ENCODE measurements at regions not wholly inside any gene's neighbourhood (a gene's known extent, or its start where the extent isn't known, plus 50 kb on each side); places are given as distances from the start of the nearest gene placed in this dataset.

- TF ChIP-seq REST (IDR thresholded peaks at IDR 0.05; ENCODE audit: unreplicated experiment) (no peak), POLR2AphosphoS5 (IDR thresholded peaks at IDR 0.05; ENCODE audit: low read depth) (no peak), ETS1 (IDR thresholded peaks at IDR 0.05) (no peak), CREB1 (CRISPR knock-in tag; IDR thresholded peaks at IDR 0.05; ENCODE audit: low read depth) (no peak), EZH2phosphoT487 (IDR thresholded peaks at IDR 0.05; ENCODE audit: unreplicated experiment) (no peak), NANOG (IDR thresholded peaks at IDR 0.05; ENCODE audit: borderline replicate concordance) (no peak), EZH2 (IDR thresholded peaks at IDR 0.05; ENCODE audit: low read depth, unreplicated experiment) (no peak)
These were observed 73.5 kb downstream of the CD24 start (continued) for GRCh38 chr6:106901062-106901461.

- H3K36me3 Mint-ChIP-seq (ENCODE audit: low read depth), result peaks cover 53% of the 10 kb centered on the region
- H3K27me3 ChIP-seq (ENCODE audit: insufficient read depth), result no peaks in the 10 kb centered on the region
- H3K9me2 ChIP-seq (ENCODE audit: insufficient read depth), result peaks cover 10% of the 10 kb centered on the region; the same call in 1 of the 2 replicates
- H4K20me1 ChIP-seq (replicated peaks; ENCODE audit: insufficient read depth), result no peaks in the 10 kb centered on the region
- H3K27ac Mint-ChIP-seq, result no peak overlapping the region
- peaks cover 20% of the 10 kb centered on the region; the same call in 1 of the 2 replicates for H3K36me3 ChIP-seq (ENCODE audit: insufficient read depth)
- peaks cover 1% of the 10 kb centered on the region for H3K27me3 Mint-ChIP-seq (ENCODE audit: insufficient read depth, low read depth, poor library complexity)
- H3F3A ChIP-seq (replicated peaks; ENCODE audit: low read depth), result peaks cover 4% of the 10 kb centered on the region; the same call in 1 of the 2 replicates
- ATAC-seq, result no peak
- no peak overlapping the region for H3K27ac ChIP-seq (ENCODE audit: low read depth)
- H3K4me2 ChIP-seq, result no peak overlapping the region
- H3K9me3 Mint-ChIP-seq, result peaks cover 55% of the 10 kb centered on the region
- H3K4me3 Mint-ChIP-seq, result no peak overlapping the region
- H3K4me3 ChIP-seq, result no peak overlapping the region
- H3K79me2 ChIP-seq (replicated peaks; ENCODE audit: insufficient read depth), result no peaks in the 10 kb centered on the region
- DNase-seq (ENCODE audit: low spot score), result no peak
- peaks cover 26% of the 10 kb centered on the region for H3K4me1 ChIP-seq (ENCODE audit: insufficient read depth)
- peaks cover 33% of the 10 kb centered on the region for H3K4me1 Mint-ChIP-seq
- TF ChIP-seq JUNB (IDR thresholded peaks at IDR 0.05; ENCODE audit: unreplicated experiment) (no peak), REST (IDR thresholded peaks at IDR 0.05; ENCODE audit: unreplicated experiment) (no peak), CREB1 (CRISPR knock-in tag; IDR thresholded peaks at IDR 0.05; ENCODE audit: low read depth) (no peak), ETS1 (IDR thresholded peaks at IDR 0.05) (no peak)
- no peak overlapping the region for H2AFZ ChIP-seq
These were observed 74.8 kb downstream of the CD24 start for GRCh38 chr6:106899697-106900096.

Data from GM23338 (cell line).